HEK293 (cell line): ENCODE measurements at regions not wholly inside any gene's neighbourhood (a gene's known extent, or its start where the extent isn't known, plus 50 kb on each side); places are given as distances from the start of the nearest gene placed in this dataset.

Experiments
- CTCF ChIA-PET: fragments of 350-600 bp; formaldehyde crosslinking; extraction: SDS; loops from one replicate; lab custom pipeline; 2021; ENCODE audit warnings: antibody characterized with exemption; lab: Yijun Ruan, JAX
- POLR2A ChIA-PET: fragments of 300-600 bp; formaldehyde crosslinking; extraction: SDS; loops from one replicate; lab custom pipeline; 2020; ENCODE audit warnings: antibody characterized with exemption, inconsistent platforms; lab: Yijun Ruan, JAX
- H3K27ac ChIP-seq: fragments of 200-500 bp; sonication (Bioruptor generic); 2 replicates; pipeline ENCODE4 v1.5.1; 2014; ENCODE audit warnings: low read depth, low read length, control low read depth, inconsistent platforms; ENCODE audit errors: extremely low read depth
- H3K36me3 ChIP-seq, 2 experiments: fragments of 200-500 bp in 1 of 2; sonication (Bioruptor generic) in 1 of 2; 1 replicate in 1 of 2; 2 replicates in 1 of 2; pipeline ENCODE4 v1.5.1; 2014 to 2017; ENCODE audit warnings: inconsistent platforms in 2 of 2, low read length in 2 of 2; ENCODE audit not compliant: control insufficient read depth in 2 of 2, insufficient read depth in 1 of 2
- H3K4me1 ChIP-seq: fragments of 200-500 bp; sonication (Bioruptor generic); 2 replicates; pipeline ENCODE4 v1.5.1; 2014; ENCODE audit warnings: mild to moderate bottlenecking, low read length, inconsistent platforms; ENCODE audit not compliant: control insufficient read depth, insufficient read depth
- H3K4me3 ChIP-seq: 2 replicates; pipeline ENCODE4 v1.5.1; 2011; ENCODE audit warnings: low read depth, mild to moderate bottlenecking, control low read depth, low read length, moderate library complexity
- H3K9me3 ChIP-seq: fragments of 200-500 bp; sonication (Bioruptor generic); 2 replicates; pipeline ENCODE4 v1.5.1; 2014; ENCODE audit warnings: low read depth, low read length, inconsistent platforms; ENCODE audit not compliant: control insufficient read depth, insufficient read depth
- BCL11B ChIP-seq: fragments of 450-650 bp; formaldehyde crosslinking; IDR thresholded peaks from 2 replicates; pipeline ENCODE4 v1.5.1; 2016; ENCODE audit warnings: low read depth, missing biosample characterization, missing genetic modification characterization
- GFI1B ChIP-seq: fragments of 450-650 bp; formaldehyde crosslinking; IDR thresholded peaks from 2 replicates; pipeline ENCODE4 v1.5.1; 2016; ENCODE audit warnings: missing biosample characterization, missing genetic modification characterization
- HIC1 ChIP-seq: fragments of 450-650 bp; formaldehyde crosslinking; IDR thresholded peaks from 2 replicates; pipeline ENCODE4 v1.5.1; 2016; ENCODE audit warnings: missing biosample characterization, missing genetic modification characterization
- KLF17 ChIP-seq: fragments of 450-650 bp; formaldehyde crosslinking; IDR thresholded peaks from 2 replicates; pipeline ENCODE4 v1.5.1; 2016; ENCODE audit warnings: missing biosample characterization, missing genetic modification characterization
- KLF7 ChIP-seq: fragments of 450-650 bp; formaldehyde crosslinking; IDR thresholded peaks from 2 replicates; pipeline ENCODE4 v1.5.1; 2016; ENCODE audit warnings: missing biosample characterization, missing genetic modification characterization, borderline replicate concordance
- OVOL3 ChIP-seq: fragments of 450-650 bp; formaldehyde crosslinking; IDR thresholded peaks from 2 replicates; pipeline ENCODE4 v1.5.1; 2016; ENCODE audit warnings: missing biosample characterization, missing genetic modification characterization
- PRDM6 ChIP-seq: fragments of 450-650 bp; formaldehyde crosslinking; IDR thresholded peaks from 2 replicates; pipeline ENCODE4 v1.5.1; 2017; ENCODE audit warnings: missing biosample characterization, missing genetic modification characterization
- TSHZ1 ChIP-seq: fragments of 450-650 bp; formaldehyde crosslinking; IDR thresholded peaks from 2 replicates; pipeline ENCODE4 v1.5.1; 2016; ENCODE audit warnings: missing biosample characterization, missing genetic modification characterization, borderline replicate concordance
- ZBTB26 ChIP-seq: fragments of 450-650 bp; formaldehyde crosslinking; optimal IDR thresholded peaks from 2 replicates; pipeline ENCODE3; 2016; ENCODE audit warnings: missing biosample characterization, mild to moderate bottlenecking, missing genetic modification characterization
- ZNF221 ChIP-seq: fragments of 450-650 bp; formaldehyde crosslinking; IDR thresholded peaks from 2 replicates; pipeline ENCODE4 v1.5.1; 2017; ENCODE audit warnings: missing biosample characterization, missing genetic modification characterization, borderline replicate concordance
- ZNF266 ChIP-seq: fragments of 450-650 bp; formaldehyde crosslinking; IDR thresholded peaks from 2 replicates; pipeline ENCODE4 v1.5.1; 2016; ENCODE audit warnings: missing biosample characterization, missing genetic modification characterization, low read depth
- ZNF292 ChIP-seq: fragments of 450-650 bp; formaldehyde crosslinking; IDR thresholded peaks from 2 replicates; pipeline ENCODE4 v1.5.1; 2016; ENCODE audit warnings: low read depth, missing biosample characterization, missing genetic modification characterization, borderline replicate concordance
- ZNF37A ChIP-seq: fragments of 450-650 bp; IDR thresholded peaks from 2 replicates; pipeline ENCODE4 v1.5.1; 2018; ENCODE audit warnings: missing biosample characterization, missing genetic modification characterization
- ZNF549 ChIP-seq: fragments of 450-650 bp; IDR thresholded peaks from 2 replicates; pipeline ENCODE4 v1.5.1; 2018; ENCODE audit warnings: missing biosample characterization, missing genetic modification characterization, mild to moderate bottlenecking, inconsistent platforms, moderate library complexity
- ZNF777 ChIP-seq: fragments of 450-650 bp; formaldehyde crosslinking; IDR thresholded peaks from 2 replicates; pipeline ENCODE4 v1.5.1; 2017; ENCODE audit warnings: missing biosample characterization, missing genetic modification characterization, borderline replicate concordance

GRCh38 chr9:135216791-135217441 is 129.4 kb downstream of the OLFM1 start (continued):
- no peak for TF ChIP-seq TSHZ1
- TF ChIP-seq, all 188 proteins: peak for 17

- H3K36me3 ChIP-seq: no peaks in the 10 kb centered on the region
- ChIA-PET CTCF (no interaction called here), POLR2A (no interaction called here)
- H3K27ac ChIP-seq: no peak overlapping the region
- 0 out of 2 replicates have a peak, but pooled peaks cover 5% of the 10 kb centered on the region for H3K4me1 ChIP-seq
- H3K9me3 ChIP-seq: no peaks in the 10 kb centered on the region
- H3K4me3 ChIP-seq: no peak overlapping the region
- TF ChIP-seq GFI1B (tag by site-specific recombination) (no peak), ZNF549 (no peak), ZNF292 (tag by site-specific recombination) (no peak), OVOL3 (tag by site-specific recombination) (no peak), PRDM6 (tag by site-specific recombination) (no peak), ZNF266 (tag by site-specific recombination) (no peak), KLF17 (tag by site-specific recombination) (no peak), ZBTB26 (tag by site-specific recombination) (no peak), ZNF221 (tag by site-specific recombination) (no peak), KLF7 (tag by site-specific recombination) (no peak), ZNF37A (tag by site-specific recombination) (no peak), ZNF777 (tag by site-specific recombination) (no peak), HIC1 (tag by site-specific recombination) (no peak), BCL11B (tag by site-specific recombination) (no peak)
These were observed 130.4 kb downstream of the OLFM1 start for GRCh38 chr9:135217836-135218235.
